Testis (tissue), 2 donors: ENCODE measurements at regions not wholly inside any gene's neighbourhood (a gene's known extent, or its start where the extent isn't known, plus 50 kb on each side); places are given as distances from the start of the nearest gene placed in this dataset.

Source experiments
- POLR2A ChIP-seq: fragments of 450-650 bp; IDR thresholded peaks from one replicate; pipeline ENCODE4 v1.6.1; 2017; ENCODE audit warnings: antibody characterized with exemption, mild to moderate bottlenecking, moderate library complexity
- TF ChIP-seq, protein P1 (sequence below), 3 experiments: fragments of 450-650 bp in 2 of 3; fragments of 200-600 bp in 1 of 3; sonication (generic) in 1 of 3; IDR thresholded peaks; one replicate each; pipeline ENCODE4 v1.5.1; 2016 to 2019; ENCODE audit warnings: antibody characterized with exemption in 3 of 3, mild to moderate bottlenecking in 2 of 3, moderate library complexity in 1 of 3

GRCh38 chr20:63068711-63069367 is 62.1 kb upstream of the BHLHE23 start:
- TF ChIP-seq POLR2A = no peak
- TF ChIP-seq, protein P1, sequence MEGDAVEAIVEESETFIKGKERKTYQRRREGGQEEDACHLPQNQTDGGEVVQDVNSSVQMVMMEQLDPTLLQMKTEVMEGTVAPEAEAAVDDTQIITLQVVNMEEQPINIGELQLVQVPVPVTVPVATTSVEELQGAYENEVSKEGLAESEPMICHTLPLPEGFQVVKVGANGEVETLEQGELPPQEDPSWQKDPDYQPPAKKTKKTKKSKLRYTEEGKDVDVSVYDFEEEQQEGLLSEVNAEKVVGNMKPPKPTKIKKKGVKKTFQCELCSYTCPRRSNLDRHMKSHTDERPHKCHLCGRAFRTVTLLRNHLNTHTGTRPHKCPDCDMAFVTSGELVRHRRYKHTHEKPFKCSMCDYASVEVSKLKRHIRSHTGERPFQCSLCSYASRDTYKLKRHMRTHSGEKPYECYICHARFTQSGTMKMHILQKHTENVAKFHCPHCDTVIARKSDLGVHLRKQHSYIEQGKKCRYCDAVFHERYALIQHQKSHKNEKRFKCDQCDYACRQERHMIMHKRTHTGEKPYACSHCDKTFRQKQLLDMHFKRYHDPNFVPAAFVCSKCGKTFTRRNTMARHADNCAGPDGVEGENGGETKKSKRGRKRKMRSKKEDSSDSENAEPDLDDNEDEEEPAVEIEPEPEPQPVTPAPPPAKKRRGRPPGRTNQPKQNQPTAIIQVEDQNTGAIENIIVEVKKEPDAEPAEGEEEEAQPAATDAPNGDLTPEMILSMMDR (IDR thresholded peaks at IDR 0.05) = no peak
